Endothelial cell of umbilical vein (primary cell): ENCODE measurements at regions not wholly inside any gene's neighbourhood (a gene's known extent, or its start where the extent isn't known, plus 50 kb on each side); places are given as distances from the start of the nearest gene placed in this dataset.
A peak's percentile ranks its signal among the peaks of the same experiment; 100 is the strongest.

Experiments used
- BruUV-seq: library from RNA; stranded (reverse); fragments of 400-500 nt; replicated peaks from 2 replicates; lab custom pipeline; 2021; lab: Mats Ljungman, UMichigan
- CTCF ChIA-PET: fragments of 300-600, 350-600 bp; sonication (Branson Sonifier 250); formaldehyde crosslinking; loops from one replicate; lab custom pipeline; 2021; ENCODE audit warnings: antibody characterized with exemption, inconsistent platforms; lab: Charles Lee
- POLR2A ChIA-PET: fragments of 300-600, 350-600 bp; sonication (Branson Sonifier 250); formaldehyde crosslinking; loops from one replicate; lab custom pipeline; 2021; ENCODE audit warnings: antibody characterized with exemption, inconsistent platforms; lab: Charles Lee
- DNase-seq: peaks from one replicate; pipeline ENCODE4 v3.0.0-alpha.2; 2011; ENCODE audit warnings: low read depth, low spot score
- FAIRE-seq: peaks from 2 replicates; lab custom pipeline; 2011; peaks lifted over from hg19 to GRCh38; lab: Jason Lieb, UNC
- H2AFZ ChIP-seq: 2 replicates; pipeline ENCODE4 v1.6.0; 2012; ENCODE audit warnings: low read depth, low read length, control low read depth, inconsistent platforms
- H3K27ac ChIP-seq: 2 replicates; pipeline ENCODE4 v1.5.1; 2011; ENCODE audit warnings: low read depth, mild to moderate bottlenecking, control low read depth, low read length, moderate library complexity; ENCODE audit not compliant: insufficient read depth
- H3K27me3 ChIP-seq, 2 experiments: 2 replicates each; pipeline versions ENCODE4 v1.6.0 to v1.6.1; 2011; ENCODE audit warnings: low read length in 2 of 2, mixed read lengths in 1 of 2; ENCODE audit not compliant: control insufficient read depth in 2 of 2, insufficient read depth in 2 of 2
- H3K36me3 ChIP-seq, 2 experiments: 2 replicates in 1 of 2; 3 replicates in 1 of 2; pipeline ENCODE4 v1.5.1; 2011; ENCODE audit warnings: low read length in 2 of 2, mild to moderate bottlenecking in 1 of 2, moderate library complexity in 1 of 2; ENCODE audit not compliant: control insufficient read depth in 2 of 2, insufficient read depth in 2 of 2; ENCODE audit errors: extremely low read depth in 1 of 2
- H3K4me1 ChIP-seq: 3 replicates; pipeline ENCODE4 v1.5.1; 2011; ENCODE audit warnings: mild to moderate bottlenecking, low read length; ENCODE audit not compliant: control insufficient read depth, insufficient read depth; ENCODE audit errors: extremely low read depth
- H3K4me2 ChIP-seq: 2 replicates; pipeline ENCODE4 v1.6.1; 2011; ENCODE audit warnings: low read length, control low read depth, mixed read lengths; ENCODE audit not compliant: insufficient read depth
- H3K4me3 ChIP-seq, 3 experiments: fragments of 200-600 bp in 1 of 3; sonication (generic), shearing (Covaris generic) in 1 of 3; replicated peaks in 1 of 3; 2 replicates each; pipeline ENCODE4 v1.5.1; 2011 to 2016; ENCODE audit warnings: control low read depth in 3 of 3, low read length in 3 of 3, mild to moderate bottlenecking in 2 of 3, inconsistent platforms in 1 of 3, low read depth in 1 of 3, moderate library complexity in 1 of 3; ENCODE audit not compliant: insufficient read depth in 1 of 3
- H3K79me2 ChIP-seq: 2 replicates; pipeline ENCODE4 v1.6.0; 2012; ENCODE audit warnings: low read length, inconsistent platforms; ENCODE audit not compliant: control insufficient read depth, insufficient read depth
- H3K9ac ChIP-seq: replicated peaks from 2 replicates; pipeline ENCODE3; 2011; ENCODE audit warnings: low read length, control low read depth; ENCODE audit not compliant: insufficient read depth; ENCODE audit errors: extremely low read depth
- H3K9me1 ChIP-seq: replicated peaks from 3 replicates; pipeline ENCODE4 v1.6.0; 2011; ENCODE audit warnings: mild to moderate bottlenecking, low read length; ENCODE audit not compliant: control insufficient read depth, insufficient read depth; ENCODE audit errors: extremely low read depth
- H3K9me3 ChIP-seq: replicated peaks from 2 replicates; pipeline ENCODE4 v1.5.1; 2012; ENCODE audit warnings: low read length, inconsistent platforms; ENCODE audit not compliant: control insufficient read depth, insufficient read depth
- H4K20me1 ChIP-seq: replicated peaks from 2 replicates; pipeline ENCODE3; 2011; ENCODE audit warnings: mild to moderate bottlenecking, low read length; ENCODE audit not compliant: control insufficient read depth, insufficient read depth; ENCODE audit errors: extremely low read depth
- EZH2 ChIP-seq: IDR thresholded peaks from 2 replicates; pipeline ENCODE4 v1.6.1; 2012; ENCODE audit warnings: borderline replicate concordance, low read depth, mild to moderate bottlenecking, moderate library complexity, low read length, inconsistent platforms; ENCODE audit not compliant: severe bottlenecking
- FOS ChIP-seq: IDR thresholded peaks from 2 replicates; pipeline ENCODE4 v1.6.1; 2011; ENCODE audit warnings: mild to moderate bottlenecking, low read length, moderate library complexity, borderline replicate concordance; ENCODE audit not compliant: insufficient read depth
- GATA2 ChIP-seq: IDR thresholded peaks from 2 replicates; pipeline ENCODE4 v1.7.0; 2011; ENCODE audit warnings: low read depth, mild to moderate bottlenecking, moderate library complexity, mixed read lengths, low read length; ENCODE audit not compliant: insufficient read length, insufficient read depth
- JUN ChIP-seq: IDR thresholded peaks from 2 replicates; pipeline ENCODE4 v1.6.1; 2011; ENCODE audit warnings: borderline replicate concordance, low read depth; ENCODE audit not compliant: insufficient read length, insufficient read depth
- MYC ChIP-seq: IDR thresholded peaks from one replicate; pipeline ENCODE4 v1.6.1; 2011; ENCODE audit warnings: mild to moderate bottlenecking, low read depth, low read length
- POLR2A ChIP-seq: IDR thresholded peaks from 2 replicates; pipeline ENCODE4 v1.6.1; 2012; ENCODE audit warnings: low read depth, mild to moderate bottlenecking, control low read depth, low read length
- POLR2AphosphoS5 ChIP-seq: IDR thresholded peaks from 2 replicates; pipeline ENCODE4 v1.6.1; 2012; ENCODE audit warnings: low read depth, mild to moderate bottlenecking, control low read depth, low read length, moderate library complexity; ENCODE audit not compliant: insufficient read depth
- dilution Hi-C: fragments of 300-500 bp; cut with MboI; formaldehyde crosslinking; loops from one replicate; pipeline ENCODE4 v1.15.0; 2019; ENCODE audit warnings: low sequenced_read_pairs; ENCODE audit not compliant: extremely low pct_ligation_motif_present
- intact Hi-C: fragments of 100-400 bp; cut with micrococcal nuclease; formaldehyde crosslinking; loops from one replicate; pipeline ENCODE4 v1.10.0; 2022
- TF ChIP-seq, protein P1 (sequence below), 2 donors: IDR thresholded peaks; 1 replicate in 1 of 2; 2 replicates in 1 of 2; pipeline ENCODE4 v1.5.1; 2011; ENCODE audit warnings: low read length in 2 of 2, mild to moderate bottlenecking in 2 of 2, moderate library complexity in 2 of 2, control low read depth in 1 of 2, inconsistent platforms in 1 of 2, low read depth in 1 of 2; ENCODE audit not compliant: insufficient read depth in 1 of 2; ENCODE audit errors: extremely low read depth in 1 of 2
- TF ChIP-seq, protein P2 (sequence below): IDR thresholded peaks from 2 replicates; pipeline ENCODE4 v1.6.1; 2011; ENCODE audit not compliant: insufficient read depth, insufficient read length

DNA sequence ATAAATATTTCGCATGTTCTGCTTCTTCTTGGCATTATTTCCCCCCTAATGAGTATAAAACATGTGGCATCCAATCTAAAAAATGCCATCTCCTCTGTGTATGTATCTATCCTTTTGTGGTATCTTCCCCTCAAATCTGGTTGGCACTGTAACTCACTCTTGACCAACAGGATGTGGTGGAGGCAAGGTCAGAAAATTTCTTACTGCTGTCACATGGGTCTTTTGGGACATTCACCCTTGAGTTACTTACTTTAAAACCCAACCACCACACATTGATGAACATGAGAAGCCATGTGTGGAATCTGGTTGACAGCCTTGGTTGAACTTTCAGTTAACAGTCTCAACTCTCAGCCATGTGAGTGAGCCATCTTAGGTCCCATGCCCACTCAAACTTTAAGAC, 516.9 kb downstream of the SLC16A7 start:
- POLR2A ChIA-PET, result no interaction called here
- H3K4me1 ChIP-seq, result no peaks in the 10 kb centered on the region
- H2AFZ ChIP-seq, result no peak overlapping the region
- FAIRE-seq (no peak), DNase-seq (no peak)
- H3K9me1 ChIP-seq, result no peaks in the 10 kb centered on the region
- no peak overlapping the region for H3K4me2 ChIP-seq
- H3K4me3 ChIP-seq, result no peak overlapping the region
- TF ChIP-seq FOS, result no peak
- TF ChIP-seq POLR2AphosphoS5, result no peak
- intact Hi-C loops (no loop called here), dilution Hi-C loops (no loop called here)
- H3K9me3 ChIP-seq, result no peaks in the 10 kb centered on the region
- no peaks in the 10 kb centered on the region for H3K36me3 ChIP-seq
- H3K27me3 ChIP-seq, result no peaks in the 10 kb centered on the region
- H4K20me1 ChIP-seq, result no peaks in the 10 kb centered on the region
- CTCF ChIA-PET, result no interaction called here
- no peaks in the 10 kb centered on the region for H3K79me2 ChIP-seq
- BruUV-seq, result no TSS peak
- H3K27ac ChIP-seq, result no peak overlapping the region
- no peak overlapping the region for H3K9ac ChIP-seq

DNA sequence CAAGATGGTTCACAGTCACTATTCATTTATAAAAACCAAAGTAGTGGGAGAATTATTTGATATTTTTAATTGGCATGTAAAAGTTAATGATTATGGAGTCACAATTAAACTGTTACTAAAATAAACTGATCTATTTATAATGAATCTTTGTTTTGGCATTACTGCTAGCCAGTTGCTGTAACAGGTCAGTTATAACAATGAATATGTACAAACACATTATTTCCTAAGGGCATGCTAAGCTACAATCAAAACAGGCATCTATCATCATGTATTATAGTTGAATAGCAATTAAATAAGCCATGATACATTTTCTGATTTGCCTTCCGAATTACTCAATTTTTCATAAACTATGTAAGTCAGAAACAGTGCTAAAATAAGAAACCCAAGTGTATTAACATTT, 518.3 kb downstream of the SLC16A7 start:
- Histone ChIP-seq H3K27ac (no peak overlapping the region), H3K27me3 (no peaks in the 10 kb centered on the region), H3K9ac (no peak overlapping the region), H4K20me1 (no peaks in the 10 kb centered on the region), H3K4me3 (no peak overlapping the region), H3K9me1 (no peaks in the 10 kb centered on the region), H3K36me3 (no peaks in the 10 kb centered on the region), H3K4me1 (no peaks in the 10 kb centered on the region), H3K9me3 (no peaks in the 10 kb centered on the region), H3K79me2 (no peaks in the 10 kb centered on the region), H2AFZ (no peak overlapping the region), H3K4me2 (no peak overlapping the region)
- ChIA-PET CTCF (no interaction called here), POLR2A (no interaction called here)
- no peak for FAIRE-seq
- dilution Hi-C loops, result no loop called here
- BruUV-seq, result no TSS peak
- TF ChIP-seq GATA2 (no peak), FOS (no peak), POLR2AphosphoS5 (no peak), EZH2 (no peak), POLR2A (no peak), JUN (no peak), MYC (no peak)
- TF ChIP-seq, protein P1, sequence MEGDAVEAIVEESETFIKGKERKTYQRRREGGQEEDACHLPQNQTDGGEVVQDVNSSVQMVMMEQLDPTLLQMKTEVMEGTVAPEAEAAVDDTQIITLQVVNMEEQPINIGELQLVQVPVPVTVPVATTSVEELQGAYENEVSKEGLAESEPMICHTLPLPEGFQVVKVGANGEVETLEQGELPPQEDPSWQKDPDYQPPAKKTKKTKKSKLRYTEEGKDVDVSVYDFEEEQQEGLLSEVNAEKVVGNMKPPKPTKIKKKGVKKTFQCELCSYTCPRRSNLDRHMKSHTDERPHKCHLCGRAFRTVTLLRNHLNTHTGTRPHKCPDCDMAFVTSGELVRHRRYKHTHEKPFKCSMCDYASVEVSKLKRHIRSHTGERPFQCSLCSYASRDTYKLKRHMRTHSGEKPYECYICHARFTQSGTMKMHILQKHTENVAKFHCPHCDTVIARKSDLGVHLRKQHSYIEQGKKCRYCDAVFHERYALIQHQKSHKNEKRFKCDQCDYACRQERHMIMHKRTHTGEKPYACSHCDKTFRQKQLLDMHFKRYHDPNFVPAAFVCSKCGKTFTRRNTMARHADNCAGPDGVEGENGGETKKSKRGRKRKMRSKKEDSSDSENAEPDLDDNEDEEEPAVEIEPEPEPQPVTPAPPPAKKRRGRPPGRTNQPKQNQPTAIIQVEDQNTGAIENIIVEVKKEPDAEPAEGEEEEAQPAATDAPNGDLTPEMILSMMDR (IDR thresholded peaks at IDR 0.05; ENCODE audit: extremely low read depth in 1 of 2, insufficient read depth in 1 of 2, low read depth in 1 of 2, low read length in 2 of 2), result no peak
- TF ChIP-seq, protein P2, sequence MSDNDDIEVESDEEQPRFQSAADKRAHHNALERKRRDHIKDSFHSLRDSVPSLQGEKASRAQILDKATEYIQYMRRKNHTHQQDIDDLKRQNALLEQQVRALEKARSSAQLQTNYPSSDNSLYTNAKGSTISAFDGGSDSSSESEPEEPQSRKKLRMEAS, result no peak
- DNase-seq, result peak; percentile 33
- intact Hi-C loops, result no loop called here
